IPS-NIHi7 (cell line): ENCODE measurements at regions not wholly inside any gene's neighbourhood (a gene's known extent, or its start where the extent isn't known, plus 50 kb on each side); places are given as distances from the start of the nearest gene placed in this dataset.
A peak's percentile ranks its signal among the peaks of the same experiment; 100 is the strongest.

ENCODE experiments used
- DNase-seq: peaks from one replicate; pipeline ENCODE4 v3.0.0; 2012; ENCODE audit warnings: mixed read lengths; ENCODE audit errors: extremely low spot score

DNA sequence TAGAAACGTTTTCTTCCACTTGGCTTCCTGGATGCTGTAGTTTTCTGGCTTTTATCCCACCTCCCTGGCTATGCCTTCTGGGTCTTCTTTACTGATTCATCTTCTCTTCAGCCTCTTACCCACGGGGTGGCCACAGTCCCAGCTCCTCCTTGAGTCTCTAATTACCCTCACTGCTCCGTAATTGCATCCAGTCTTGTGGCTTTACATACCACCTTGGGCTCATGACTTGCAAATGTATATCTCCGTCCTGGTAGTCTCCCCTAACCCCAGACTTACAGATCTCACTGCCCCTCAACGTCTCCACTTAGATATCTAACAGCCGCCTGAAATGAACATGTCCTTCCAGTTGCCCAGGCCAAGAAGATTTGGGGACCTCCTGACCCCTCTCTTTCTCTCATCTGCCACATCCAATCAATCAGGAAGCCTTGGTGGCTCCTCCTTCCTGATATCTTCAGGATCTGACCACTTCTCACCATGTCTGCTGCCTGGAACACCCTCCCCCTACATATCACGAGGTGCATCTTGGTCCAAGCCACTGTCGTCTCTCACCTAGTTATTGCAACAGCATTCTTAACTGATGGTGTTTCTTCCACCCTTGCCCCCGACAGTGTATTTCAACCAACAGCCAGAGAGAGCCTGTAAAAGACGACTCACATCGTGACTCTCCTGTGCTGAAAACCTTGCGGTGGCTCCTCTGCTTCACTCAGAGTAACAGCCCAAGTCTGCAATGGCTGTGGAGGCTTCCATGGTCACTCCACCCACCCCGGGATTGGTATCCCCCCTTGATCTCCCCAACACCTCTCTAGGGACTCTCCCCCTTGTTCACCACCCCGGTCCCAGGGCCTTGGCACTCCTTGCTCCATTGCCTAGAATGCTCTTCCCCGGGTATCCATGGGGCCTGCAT lies 219.0 kb upstream of the POU3F1 start:
- DNase-seq = no peak

DNA sequence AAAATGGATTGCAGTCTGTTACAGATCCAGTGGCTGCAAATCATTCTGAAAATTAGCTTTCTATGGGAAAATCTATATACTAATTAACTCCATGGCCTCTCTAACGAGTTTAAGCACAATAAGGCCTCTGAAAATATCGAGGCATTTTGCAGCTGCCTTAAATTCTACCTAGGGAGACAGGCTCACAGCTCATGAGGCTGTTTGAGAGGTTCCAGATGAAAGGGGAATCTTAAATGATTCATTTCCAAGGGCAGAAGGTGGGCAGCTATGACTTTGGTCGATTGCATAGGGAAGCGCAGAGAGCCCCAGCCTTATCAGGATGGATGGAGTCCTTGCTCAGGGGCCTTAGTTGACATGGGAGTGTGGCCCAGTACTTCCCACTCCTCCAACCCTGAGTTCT lies 216.8 kb upstream of the POU3F1 start:
- DNase-seq = no peak

DNA sequence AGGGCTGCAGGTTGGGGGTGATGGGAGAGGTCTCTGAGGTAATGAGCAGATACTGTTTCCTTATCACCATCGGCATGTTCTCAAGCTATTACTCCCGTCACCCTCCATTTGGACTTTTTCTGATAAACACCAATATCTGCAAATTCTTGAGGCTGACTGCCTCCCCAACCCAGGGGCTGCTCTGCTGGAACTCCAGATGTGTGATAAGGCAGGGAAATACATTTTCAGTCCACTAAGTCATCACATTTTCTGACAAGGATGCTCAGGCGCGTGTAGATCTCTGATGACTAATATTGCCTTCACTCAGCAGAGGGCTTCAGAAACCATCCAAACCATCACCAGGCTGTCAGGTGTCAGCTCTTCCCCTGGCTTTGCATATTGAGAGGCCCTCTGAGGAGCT lies 215.0 kb upstream of the POU3F1 start:
- DNase-seq = no peak

DNA sequence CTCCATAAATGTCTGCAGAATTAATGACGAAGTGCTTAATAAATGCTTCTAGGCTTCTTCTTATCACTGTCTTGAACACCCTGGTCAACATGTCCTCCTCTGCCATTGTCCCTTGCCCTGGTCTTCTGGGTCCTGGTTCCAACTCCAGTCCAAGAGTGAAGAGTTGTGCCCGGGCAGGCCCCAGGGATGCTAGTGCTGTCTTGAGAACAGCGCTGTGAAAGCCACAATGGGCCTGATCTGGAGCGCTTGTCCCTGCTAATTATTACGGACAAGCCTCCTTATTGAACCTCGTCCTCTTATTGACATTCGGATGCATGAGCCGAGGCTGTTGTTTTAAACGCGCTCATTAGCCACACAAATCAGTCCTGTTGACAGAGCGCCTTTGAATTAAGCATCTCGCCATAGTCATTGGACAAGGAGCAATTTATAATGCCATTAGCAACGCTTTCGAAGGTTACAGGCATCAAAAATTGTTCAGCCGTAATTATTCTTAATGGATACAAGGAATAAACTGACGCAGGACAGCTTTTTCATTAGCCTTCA lies 211.6 kb upstream of the POU3F1 start:
- no peak for DNase-seq

DNA sequence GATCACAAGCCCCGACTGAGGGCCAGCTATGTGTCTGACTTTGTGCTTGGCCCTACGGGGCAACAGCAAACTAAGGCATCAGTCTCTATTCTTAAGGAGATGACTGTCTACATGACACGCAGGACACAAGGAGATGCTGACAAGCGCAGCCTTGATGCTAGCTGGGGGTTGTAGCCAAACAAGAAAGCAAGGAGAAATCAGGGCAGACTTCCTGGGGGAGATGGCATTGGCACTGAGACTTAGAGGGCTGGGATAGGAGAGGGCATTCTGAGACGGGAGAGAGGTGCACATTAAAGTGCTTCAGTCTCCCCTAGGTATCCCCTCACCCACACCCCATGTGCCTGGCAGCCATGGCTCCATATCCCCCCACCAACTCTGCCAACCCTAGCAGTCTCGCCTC lies 210.8 kb upstream of the POU3F1 start:
- no peak for DNase-seq

DNA sequence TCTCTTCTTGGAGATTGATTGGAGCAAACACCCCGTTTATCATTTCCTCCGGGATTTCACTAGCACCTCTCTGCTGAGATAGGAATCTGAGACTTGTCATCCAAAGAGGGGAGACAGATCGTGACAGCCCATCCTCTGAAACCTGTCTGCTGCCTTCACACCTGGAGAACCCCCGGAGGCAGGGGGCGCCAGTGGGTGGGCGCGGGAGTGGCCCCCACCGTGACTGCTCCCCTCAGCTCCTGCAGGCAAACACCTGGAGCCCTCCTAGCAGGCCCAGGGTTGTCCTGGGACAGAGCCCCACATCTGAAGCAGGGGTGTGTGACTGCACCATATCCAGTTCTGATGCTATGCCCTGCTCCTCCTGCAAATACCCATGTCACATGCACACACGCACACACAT lies 209.5 kb upstream of the POU3F1 start:
- peak; percentile 42 for DNase-seq

DNA sequence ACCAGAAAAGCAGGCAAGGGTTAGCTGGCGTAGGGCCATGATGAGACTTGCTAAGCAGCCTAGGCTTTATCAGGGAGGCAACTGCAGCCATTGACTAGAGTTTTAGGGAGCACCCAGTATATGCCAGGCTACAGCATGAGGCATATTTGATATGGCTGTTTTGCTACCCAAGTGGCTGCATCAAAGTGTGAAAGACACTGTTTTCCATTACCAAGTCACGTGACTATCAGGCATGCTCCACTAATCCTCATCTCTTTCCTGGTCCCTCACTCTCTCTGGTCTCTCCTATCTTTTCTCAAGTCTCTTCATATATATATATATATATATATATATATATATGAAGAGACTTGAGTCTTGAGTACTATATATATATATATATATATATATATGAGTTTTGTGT lies 206.7 kb upstream of the POU3F1 start:
- DNase-seq = no peak

DNA sequence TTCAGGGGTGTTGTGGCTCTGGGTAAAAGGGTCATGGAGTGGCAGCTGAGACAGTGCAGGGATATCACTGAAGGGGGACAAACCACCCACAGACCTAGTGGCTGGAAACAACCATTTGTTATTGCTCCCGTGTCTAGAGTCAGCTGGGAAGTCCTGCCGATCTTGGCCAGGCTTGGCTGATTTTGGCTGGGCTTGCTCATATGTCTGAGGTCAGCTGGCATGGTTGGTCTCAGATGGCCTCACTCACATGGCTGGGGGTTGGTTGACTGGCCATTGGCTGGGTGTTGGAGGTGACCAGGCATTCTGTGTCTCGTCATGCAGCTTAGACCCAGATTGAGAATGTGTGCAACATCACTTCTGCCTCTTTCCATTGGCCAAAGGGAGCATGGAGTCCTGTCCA lies 203.8 kb upstream of the POU3F1 start:
- DNase-seq = no peak

DNA sequence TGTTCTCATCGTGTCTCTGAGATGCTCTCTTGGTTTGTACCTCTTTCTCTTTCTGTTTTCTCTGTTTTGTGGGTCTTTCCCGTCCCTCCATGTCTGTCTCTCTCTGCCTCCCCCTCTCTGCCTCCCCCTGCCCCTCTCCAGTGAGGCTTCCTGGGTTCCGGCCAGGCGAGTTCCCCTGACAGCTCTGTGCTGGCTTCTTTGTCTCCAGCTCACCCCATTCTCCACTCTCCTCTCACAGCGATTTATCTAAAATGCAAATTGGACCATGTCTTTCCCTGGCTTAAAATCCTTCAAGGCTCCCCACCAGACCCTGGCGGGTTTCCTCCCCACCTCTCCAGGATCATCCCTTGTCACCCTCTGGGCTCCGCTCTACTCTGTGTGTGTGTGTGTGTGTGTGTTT lies 202.4 kb upstream of the POU3F1 start:
- no peak for DNase-seq

DNA sequence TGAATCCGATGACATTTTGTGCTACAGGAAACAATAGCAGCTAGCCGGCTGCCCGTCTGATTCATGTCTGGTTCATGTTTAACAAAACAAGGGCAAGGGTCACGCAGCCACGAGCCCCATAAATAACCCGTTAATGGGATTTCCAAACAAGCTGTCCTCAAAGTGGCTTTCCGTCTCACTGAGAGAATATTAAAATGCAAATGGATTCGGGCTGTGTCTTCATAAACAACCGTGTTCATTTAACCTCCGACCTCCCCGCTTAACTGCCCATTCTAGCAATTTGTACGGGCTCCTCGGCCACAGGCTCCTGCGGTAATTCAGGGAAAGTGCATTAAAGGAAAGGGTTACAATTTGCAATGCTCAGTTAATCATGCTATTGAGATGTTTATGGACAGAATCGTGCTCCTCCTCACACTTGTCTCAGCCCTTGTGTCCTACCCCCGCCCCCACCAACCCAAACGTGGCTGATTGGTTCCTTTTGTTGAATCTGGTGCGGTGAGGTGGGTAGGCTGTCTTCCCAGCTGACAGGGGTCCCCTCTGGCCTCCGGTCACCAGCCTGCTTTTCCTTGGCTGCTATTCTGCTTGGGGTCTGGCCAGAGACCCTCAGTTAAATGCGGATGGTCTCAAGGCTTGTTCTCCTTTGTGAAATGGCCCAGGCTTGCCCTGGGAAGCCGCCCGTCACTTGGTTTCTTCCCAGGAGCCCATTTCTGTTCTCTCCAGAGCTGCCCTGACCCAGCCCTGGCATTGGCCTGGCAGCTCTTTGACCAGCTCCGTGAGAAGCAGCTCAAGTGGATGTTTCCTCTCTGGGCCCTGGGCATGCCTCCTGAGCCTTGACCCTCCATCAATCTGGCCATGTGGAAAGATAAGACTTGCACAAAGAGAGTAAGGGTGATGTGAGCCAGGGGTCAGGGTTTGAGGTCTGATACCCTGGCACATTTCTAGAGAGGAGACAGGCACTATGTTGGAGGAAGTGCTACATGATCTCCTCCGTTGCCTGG lies 200.7 kb upstream of the POU3F1 start:
- DNase-seq = no peak

DNA sequence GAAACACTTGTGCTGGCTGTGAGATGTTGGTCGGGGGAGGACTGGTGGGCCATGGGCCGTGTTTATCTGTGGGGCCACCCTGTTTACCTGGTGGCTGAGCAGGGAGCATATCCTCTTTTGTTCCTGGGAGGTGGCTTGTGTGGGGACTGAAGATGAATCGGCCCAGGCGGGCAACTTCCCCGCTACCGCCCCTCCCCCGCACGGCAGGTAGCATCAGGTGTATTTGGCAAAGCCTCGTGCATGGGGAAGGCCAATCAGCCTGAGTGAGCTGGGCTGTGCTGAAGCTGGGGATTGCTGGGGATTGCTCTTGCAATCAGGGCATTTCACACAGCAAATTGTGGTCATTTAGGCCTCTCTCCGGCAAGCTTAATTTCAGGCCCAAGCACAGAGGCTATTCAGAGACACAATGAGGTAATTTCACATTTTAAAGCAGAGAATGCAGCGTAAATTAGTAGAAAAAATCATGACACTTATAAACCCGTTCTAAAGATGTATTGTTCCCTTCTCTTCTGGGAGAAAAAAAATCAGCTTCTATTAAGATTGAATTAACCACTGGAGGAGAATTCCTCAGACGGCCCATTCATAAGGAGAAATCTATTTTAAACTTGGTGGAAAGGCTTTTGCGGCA lies 197.7 kb upstream of the POU3F1 start:
- DNase-seq = peak; percentile 84

DNA sequence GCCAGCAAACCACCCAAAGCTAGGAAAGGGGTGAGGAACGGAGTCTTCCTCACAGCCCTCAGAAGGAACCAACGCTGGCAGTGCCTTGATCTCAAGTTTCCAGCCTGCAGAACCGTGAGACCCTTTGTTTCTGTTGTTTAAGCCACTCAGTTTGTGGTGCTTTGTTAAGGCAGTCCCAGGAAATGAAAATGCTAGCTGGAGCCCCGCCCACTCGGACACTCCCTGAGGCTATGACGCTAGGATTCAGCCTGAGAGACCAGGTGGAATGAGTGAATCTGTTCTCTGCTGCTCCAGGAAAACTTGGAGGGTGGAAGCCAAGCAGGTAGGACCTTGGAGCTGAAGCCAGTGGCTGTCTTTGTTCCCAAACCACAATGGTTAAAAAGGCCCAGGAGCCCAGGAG lies 196.5 kb upstream of the POU3F1 start:
- DNase-seq = peak; percentile 35

DNA sequence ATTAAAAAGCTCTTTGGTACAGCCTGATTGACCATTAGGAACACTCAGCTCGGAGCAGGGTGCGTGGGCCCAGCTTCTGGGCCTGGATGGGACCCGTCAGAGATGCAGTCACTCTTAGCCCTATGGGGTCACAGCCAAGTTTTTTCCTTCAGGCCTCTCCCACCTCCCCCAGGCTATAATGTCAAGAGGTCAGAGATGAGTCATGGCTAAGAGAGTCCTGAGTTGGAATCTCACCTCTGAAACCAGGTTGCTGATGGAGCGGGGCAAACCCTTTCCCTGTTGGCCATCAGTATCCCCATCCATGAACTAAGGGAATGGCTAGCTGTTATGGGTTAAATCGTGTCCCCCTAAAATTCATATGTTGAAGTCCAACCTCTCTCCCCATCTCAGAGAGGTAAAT lies 195.9 kb upstream of the POU3F1 start:
- DNase-seq = no peak

DNA sequence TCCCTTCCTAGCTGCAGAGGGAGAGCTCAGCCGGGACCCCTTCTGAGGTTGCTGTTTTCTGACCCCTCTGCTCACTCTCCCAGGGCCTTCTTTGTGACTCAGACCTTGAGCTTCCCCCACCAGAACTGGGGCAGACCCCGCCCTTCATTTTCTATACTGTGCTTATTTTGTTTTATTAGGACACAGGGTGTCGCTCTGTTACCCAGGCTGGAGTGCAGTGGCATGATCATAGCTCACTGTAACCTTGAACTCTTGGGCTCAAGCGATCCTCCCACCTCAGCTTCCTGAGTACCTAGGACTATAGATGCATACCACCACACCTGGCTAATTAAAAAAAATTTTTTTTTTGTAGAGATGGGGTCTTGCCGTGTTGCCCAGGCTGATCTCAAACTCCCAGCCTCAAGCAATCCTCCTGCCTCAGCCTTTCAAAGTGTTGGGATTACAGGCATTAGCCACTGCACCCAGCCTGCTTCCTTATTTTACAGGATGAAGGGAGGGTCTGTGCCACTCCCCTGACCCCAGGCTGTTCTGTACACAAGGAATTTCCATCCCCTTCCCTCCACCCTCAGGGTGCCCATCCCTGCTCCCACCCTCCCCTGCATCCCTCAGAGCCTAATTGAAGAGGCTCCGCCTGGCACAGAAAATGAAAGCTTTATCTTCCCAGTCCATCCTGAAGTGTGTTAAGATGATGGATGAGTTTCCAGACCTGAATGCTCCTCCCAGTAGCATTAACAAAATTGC lies 195.2 kb upstream of the POU3F1 start:
- no peak for DNase-seq

DNA sequence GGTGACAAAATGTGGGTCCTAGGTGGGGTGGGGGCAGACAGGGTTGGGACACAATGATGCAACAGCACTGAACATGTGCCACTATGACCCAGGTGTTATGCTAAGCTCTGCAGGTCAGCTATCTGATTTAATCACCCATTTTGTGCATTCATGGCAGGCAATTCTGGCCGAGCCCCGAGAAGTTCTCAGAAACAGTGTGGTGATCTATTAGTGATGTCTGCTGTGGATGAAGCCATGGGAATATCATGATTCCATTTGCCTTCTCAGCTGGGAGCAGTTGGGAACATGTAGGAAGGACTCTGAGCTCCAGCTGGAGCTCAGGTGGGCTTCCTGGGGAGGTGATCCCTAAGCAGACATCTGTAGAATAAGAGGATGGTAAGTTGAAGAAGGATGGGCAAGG lies 194.0 kb upstream of the POU3F1 start:
- no peak for DNase-seq

DNA sequence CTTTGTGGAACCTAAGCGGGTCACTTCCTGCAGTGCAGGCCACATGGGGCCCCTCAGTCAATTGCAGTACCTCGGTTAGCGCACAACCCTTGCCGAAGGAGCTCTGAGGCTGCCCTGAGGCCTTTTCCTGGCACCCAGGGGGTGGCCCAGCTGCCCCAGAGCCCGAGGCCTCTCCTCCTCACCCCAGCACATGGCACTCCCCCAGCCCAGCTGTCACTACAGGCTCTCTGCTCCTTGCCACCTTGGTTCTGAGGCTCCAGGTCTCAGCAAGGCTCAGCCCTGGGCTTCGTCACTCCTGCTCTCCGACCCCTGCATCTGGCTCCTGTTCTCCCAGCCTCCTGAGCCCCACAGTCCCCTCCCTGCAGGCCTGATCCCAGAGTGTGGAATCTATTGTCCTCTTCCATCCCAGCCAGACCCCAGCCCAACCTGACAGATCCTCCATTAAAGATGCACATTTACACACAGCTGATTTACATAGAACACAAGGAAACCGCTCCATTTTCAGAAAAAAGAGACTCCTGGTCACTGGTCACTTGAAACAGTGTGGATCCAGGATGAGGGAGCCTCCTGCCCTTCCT lies 192.8 kb upstream of the POU3F1 start:
- no peak for DNase-seq

DNA sequence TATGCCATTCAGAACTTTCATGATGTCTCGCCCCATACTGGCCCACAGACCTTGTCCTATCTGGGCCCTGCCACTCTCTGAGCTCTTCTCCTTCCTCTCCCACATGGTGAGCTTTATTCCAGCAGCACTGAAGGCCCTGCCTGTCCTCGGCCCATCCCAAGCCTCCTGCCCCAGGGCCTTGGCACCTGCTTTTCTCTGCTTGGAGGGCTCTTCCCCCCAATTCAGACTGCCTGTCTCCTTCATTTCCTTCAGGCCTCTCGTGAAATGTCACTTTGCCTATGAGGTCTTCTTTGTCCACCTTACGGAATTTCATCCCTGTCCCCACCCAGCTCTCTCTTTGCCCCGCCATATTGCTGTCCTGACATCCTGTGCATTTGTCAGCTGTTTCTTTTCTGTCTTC lies 191.7 kb upstream of the POU3F1 start:
- no peak for DNase-seq

DNA sequence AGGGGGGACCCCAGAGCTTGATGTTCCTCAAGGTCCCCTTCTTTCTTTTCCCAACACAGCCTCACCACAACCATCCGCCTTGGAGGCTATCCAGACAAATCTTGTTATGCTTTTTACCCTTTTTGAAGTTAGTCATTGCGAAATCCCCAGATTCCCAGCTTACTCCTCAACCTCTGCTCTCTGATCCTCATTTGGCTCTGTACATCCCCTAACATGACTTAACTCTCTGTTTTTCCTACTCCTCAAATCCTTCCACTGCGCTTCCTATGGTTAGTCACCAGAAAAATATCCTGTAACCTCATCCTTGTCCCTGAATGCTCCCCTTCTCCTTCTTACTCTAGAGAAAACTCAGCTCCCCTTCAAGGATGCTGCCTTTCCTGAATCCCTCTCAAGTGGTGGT lies 189.1 kb upstream of the POU3F1 start:
- no peak for DNase-seq

DNA sequence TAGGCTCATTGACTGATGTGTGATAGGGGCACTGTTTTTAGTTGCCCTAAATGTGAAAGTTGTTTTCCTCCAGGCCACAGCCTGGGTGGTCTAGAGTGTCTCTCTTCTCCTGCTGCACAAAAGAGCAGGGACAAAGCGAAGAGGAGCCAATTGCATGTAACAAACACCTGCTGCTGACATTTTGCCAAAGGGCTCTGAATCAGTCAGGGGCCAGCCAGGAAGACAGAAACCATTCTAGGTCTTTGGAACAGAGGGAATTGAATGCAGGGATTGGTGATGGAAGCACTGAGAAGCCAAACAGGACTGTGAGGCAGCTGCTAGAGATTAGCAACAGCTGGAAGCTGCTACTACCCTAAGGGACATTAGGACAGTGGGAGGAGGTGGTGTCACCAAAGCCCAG lies 185.3 kb upstream of the POU3F1 start:
- DNase-seq = no peak

DNA sequence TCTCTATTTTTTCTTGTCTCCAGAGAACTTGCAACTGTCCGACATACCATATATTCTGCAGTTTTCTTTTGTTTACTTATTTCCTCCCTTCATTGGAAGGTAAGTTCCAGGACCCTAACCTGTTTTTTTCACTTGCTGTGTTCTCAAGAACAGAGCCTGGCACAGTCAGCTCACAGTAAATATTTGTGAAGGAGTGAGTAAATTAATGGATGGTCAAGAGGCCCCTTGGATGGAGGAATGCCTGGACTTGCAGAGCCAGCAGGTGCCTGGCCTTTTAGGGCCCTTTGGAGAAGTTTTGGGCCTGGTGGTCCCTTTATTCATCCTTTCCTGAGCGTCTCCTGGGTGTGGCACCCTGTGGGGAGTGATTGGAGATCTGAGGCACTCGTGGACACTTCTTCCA lies 182.1 kb upstream of the POU3F1 start:
- DNase-seq = no peak

DNA sequence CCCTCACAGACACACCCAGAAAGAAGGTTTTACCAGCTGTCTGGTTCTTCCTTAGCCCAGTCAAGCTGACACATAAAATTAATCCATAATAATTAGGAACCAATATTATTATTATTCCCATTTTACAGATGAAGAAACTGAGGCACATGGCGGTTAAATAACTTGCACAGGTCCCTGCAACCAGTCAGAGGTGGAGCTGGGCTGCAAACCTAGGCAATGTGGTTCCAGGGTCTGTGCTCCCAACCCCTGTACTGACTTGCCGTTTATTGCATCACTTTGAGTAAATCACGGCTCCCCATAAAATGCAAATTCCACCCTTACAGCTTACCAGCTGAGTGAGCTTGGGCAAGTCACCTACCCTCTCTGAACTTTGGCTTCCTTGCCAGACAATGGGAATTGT lies 179.2 kb upstream of the POU3F1 start:
- DNase-seq = no peak
